Muscle layer of colon (tissue), 2 donors: ENCODE measurements at regions not wholly inside any gene's neighbourhood (a gene's known extent, or its start where the extent isn't known, plus 50 kb on each side); places are given as distances from the start of the nearest gene placed in this dataset.

Experiments
- H3K27ac ChIP-seq: one replicate; pipeline ENCODE4 v1.7.0; 2013; ENCODE audit warnings: low read depth, mild to moderate bottlenecking, low read length, moderate library complexity
- H3K27me3 ChIP-seq, 2 donors: one replicate each; pipeline ENCODE4 v1.7.0; 2013; ENCODE audit warnings: low read length in 2 of 2, mild to moderate bottlenecking in 2 of 2; ENCODE audit not compliant: insufficient read depth in 2 of 2, control insufficient read depth in 1 of 2
- H3K36me3 ChIP-seq: one replicate; pipeline ENCODE4 v1.7.0; 2013; ENCODE audit warnings: mild to moderate bottlenecking, low read length; ENCODE audit not compliant: insufficient read depth
- H3K4me1 ChIP-seq: one replicate; pipeline ENCODE4 v1.7.0; 2013; ENCODE audit warnings: mild to moderate bottlenecking, low read length; ENCODE audit not compliant: insufficient read depth
- H3K4me3 ChIP-seq, 2 donors: one replicate each; pipeline ENCODE4 v1.7.0; 2013; ENCODE audit warnings: low read length in 2 of 2, low read depth in 1 of 2, mild to moderate bottlenecking in 1 of 2, moderate library complexity in 1 of 2
- H3K9ac ChIP-seq: one replicate; pipeline ENCODE4 v1.7.0; 2013; ENCODE audit warnings: low read length
- H3K9me3 ChIP-seq: one replicate; pipeline ENCODE4 v1.7.0; 2013; ENCODE audit warnings: mild to moderate bottlenecking, low read length
- donor health status: abdominal sarcoma.
- donor health status: Adenocarcinoma of cecum.

- no peak overlapping the region for H3K9ac ChIP-seq
- no peak overlapping the region for H3K4me3 ChIP-seq
- peaks cover 0 to 12% of the 10 kb centered on the region in 2 donors for H3K27me3 ChIP-seq
- H3K4me1 ChIP-seq: no peaks in the 10 kb centered on the region
- H3K9me3 ChIP-seq: peaks cover 4% of the 10 kb centered on the region
- no peak overlapping the region for H3K27ac ChIP-seq
- H3K36me3 ChIP-seq: no peaks in the 10 kb centered on the region
Measured at GRCh38 chrX:40484408-40485091, 96.2 kb upstream of the ATP6AP2 start.

GRCh38 chrX:40483502-40483901, 97.3 kb upstream of the ATP6AP2 start:
- peaks cover 0 to 11% of the 10 kb centered on the region in 2 donors for H3K27me3 ChIP-seq
- no peak overlapping the region for H3K4me3 ChIP-seq
- H3K9me3 ChIP-seq: peaks cover 4% of the 10 kb centered on the region
- H3K27ac ChIP-seq: no peak overlapping the region
- H3K9ac ChIP-seq: no peak overlapping the region
- no peaks in the 10 kb centered on the region for H3K4me1 ChIP-seq
- H3K36me3 ChIP-seq: no peaks in the 10 kb centered on the region

GRCh38 chrX:40479777-40480318, 100.9 kb upstream of the ATP6AP2 start:
- Histone ChIP-seq H3K27ac (no peak overlapping the region), H3K36me3 (no peaks in the 10 kb centered on the region), H3K9ac (no peak overlapping the region), H3K4me1 (no peaks in the 10 kb centered on the region), H3K27me3 (peaks cover 0 to 11% of the 10 kb centered on the region in 2 donors), H3K9me3 (no peaks in the 10 kb centered on the region), H3K4me3 (no peak overlapping the region)

DNA sequence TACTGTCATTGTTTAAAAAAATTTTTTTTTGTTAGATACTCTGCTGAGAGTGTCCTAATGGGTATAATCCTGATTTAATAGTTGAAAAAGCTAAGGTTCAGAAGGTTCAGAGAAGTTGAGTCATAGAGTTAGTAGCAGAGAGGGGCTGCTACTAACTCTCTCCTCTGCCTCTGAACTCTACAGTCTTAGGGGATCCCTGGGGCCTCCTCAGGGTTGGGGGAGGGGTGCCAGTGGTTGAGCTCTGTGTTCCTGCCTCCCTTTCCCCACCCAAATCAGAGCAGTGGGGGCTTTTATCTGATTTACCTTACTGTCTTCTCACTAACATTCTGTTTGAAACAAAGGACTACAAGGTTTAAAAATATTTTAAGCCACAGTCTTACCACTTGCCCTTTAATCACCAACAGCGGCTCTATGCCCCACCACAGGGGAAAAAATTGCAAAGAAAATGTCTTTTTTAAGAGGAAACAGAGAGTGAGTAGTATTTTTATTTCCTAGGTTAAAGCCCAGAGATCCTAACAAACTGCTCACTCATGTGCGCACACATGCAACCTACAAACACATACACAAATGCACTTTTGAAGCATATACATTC, 102.2 kb upstream of the ATP6AP2 start:
- H3K4me1 ChIP-seq: no peaks in the 10 kb centered on the region
- no peak overlapping the region for H3K4me3 ChIP-seq
- H3K9me3 ChIP-seq: no peaks in the 10 kb centered on the region
- no peak overlapping the region for H3K9ac ChIP-seq
- no peak overlapping the region for H3K27ac ChIP-seq
- no peaks in the 10 kb centered on the region for H3K36me3 ChIP-seq
- peaks cover 0 to 16% of the 10 kb centered on the region in 2 donors for H3K27me3 ChIP-seq

- no peaks in the 10 kb centered on the region for H3K36me3 ChIP-seq
Measured at GRCh38 chrX:40476958-40477357, 103.8 kb upstream of the ATP6AP2 start.

DNA sequence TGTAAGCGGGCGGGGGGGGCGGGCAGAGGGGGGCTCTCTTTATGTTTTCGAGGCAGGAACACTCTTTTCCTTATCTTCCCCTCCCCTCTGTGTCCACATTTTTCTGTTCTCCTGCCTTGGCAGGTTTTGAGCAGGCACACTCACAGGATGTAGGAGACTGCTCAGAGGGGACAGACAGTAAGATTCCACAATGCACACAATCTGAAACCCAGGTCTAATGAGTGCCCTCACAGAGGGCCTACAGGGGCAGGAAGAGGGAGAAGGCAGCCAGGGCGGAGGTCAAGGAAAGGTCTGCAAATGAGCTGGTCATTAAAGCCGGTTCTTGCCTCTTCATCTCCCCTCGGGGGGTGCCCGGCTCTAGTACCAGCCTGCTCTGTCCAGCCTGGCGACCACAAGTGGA, 106.1 kb upstream of the ATP6AP2 start:
- H3K9ac ChIP-seq: no peak overlapping the region
- no peaks in the 10 kb centered on the region for H3K36me3 ChIP-seq
- no peak overlapping the region for H3K4me3 ChIP-seq
- no peaks in the 10 kb centered on the region for H3K9me3 ChIP-seq
- peaks cover 0 to 8% of the 10 kb centered on the region in 2 donors for H3K27me3 ChIP-seq
- H3K4me1 ChIP-seq: no peaks in the 10 kb centered on the region
- H3K27ac ChIP-seq: no peak overlapping the region

More at GRCh38 chrX:40476958-40477357, 103.8 kb upstream of the ATP6AP2 start:
- Histone ChIP-seq H3K9ac (no peak overlapping the region), H3K9me3 (no peaks in the 10 kb centered on the region), H3K27me3 (peaks cover 0 to 18% of the 10 kb centered on the region in 2 donors), H3K4me3 (no peak overlapping the region), H3K4me1 (no peaks in the 10 kb centered on the region), H3K27ac (no peak overlapping the region)

- no peak overlapping the region for H3K9ac ChIP-seq
- H3K27me3 ChIP-seq: peaks cover 0 to 8% of the 10 kb centered on the region in 2 donors
- H3K27ac ChIP-seq: no peak overlapping the region
Measured at GRCh38 chrX:40474205-40474626, 106.6 kb upstream of the ATP6AP2 start.

DNA sequence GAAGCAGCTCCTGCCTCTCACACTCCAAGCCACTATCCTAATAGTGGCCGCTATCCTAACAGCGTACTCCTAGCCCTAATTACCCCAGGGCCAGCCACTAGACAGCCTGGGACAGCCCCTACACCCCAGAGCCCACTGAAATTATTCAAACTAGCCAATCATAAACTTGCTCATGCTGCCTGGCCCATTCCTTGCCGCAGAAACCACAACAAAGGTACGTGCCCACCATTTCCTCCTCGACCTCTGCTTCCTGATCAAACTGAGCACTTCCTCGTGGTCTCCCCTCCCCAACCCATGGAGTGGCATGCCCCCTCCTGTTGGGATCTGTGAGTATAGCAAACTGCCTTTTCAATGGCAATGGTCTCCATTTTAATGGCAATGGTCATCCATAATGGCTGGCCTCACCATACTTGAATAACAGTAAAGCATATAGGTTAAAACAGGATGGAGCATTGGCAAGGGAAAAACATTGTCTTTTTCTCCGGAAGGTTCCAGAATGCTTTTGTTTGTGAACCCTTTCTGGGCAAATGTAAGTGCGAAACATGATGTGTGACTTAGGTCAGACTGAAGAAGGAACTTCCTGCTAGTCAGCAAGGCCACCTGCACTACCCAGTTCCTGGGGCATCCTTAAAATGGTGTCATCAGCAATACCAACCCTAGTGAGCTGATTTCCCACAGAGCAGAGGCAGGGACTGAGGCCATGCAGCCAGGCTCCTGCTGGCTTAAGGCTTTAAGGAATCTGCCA, 107.1 kb upstream of the ATP6AP2 start:
- Histone ChIP-seq H3K9me3 (no peaks in the 10 kb centered on the region), H3K4me3 (no peak overlapping the region), H3K9ac (no peak overlapping the region), H3K27ac (no peak overlapping the region), H3K27me3 (peaks cover 0 to 8% of the 10 kb centered on the region in 2 donors), H3K36me3 (no peaks in the 10 kb centered on the region), H3K4me1 (no peaks in the 10 kb centered on the region)

More at GRCh38 chrX:40474205-40474626, 106.6 kb upstream of the ATP6AP2 start:
- H3K4me3 ChIP-seq: no peak overlapping the region
- H3K4me1 ChIP-seq: no peaks in the 10 kb centered on the region
- no peaks in the 10 kb centered on the region for H3K36me3 ChIP-seq
- no peaks in the 10 kb centered on the region for H3K9me3 ChIP-seq

- H3K4me1 ChIP-seq: no peaks in the 10 kb centered on the region
- no peak overlapping the region for H3K4me3 ChIP-seq
- H3K9me3 ChIP-seq: no peaks in the 10 kb centered on the region
- H3K9ac ChIP-seq: no peak overlapping the region
- H3K36me3 ChIP-seq: no peaks in the 10 kb centered on the region
- H3K27me3 ChIP-seq: peaks cover 0 to 8% of the 10 kb centered on the region in 2 donors
- no peak overlapping the region for H3K27ac ChIP-seq
Measured at GRCh38 chrX:40471965-40472648, 108.7 kb upstream of the ATP6AP2 start.

DNA sequence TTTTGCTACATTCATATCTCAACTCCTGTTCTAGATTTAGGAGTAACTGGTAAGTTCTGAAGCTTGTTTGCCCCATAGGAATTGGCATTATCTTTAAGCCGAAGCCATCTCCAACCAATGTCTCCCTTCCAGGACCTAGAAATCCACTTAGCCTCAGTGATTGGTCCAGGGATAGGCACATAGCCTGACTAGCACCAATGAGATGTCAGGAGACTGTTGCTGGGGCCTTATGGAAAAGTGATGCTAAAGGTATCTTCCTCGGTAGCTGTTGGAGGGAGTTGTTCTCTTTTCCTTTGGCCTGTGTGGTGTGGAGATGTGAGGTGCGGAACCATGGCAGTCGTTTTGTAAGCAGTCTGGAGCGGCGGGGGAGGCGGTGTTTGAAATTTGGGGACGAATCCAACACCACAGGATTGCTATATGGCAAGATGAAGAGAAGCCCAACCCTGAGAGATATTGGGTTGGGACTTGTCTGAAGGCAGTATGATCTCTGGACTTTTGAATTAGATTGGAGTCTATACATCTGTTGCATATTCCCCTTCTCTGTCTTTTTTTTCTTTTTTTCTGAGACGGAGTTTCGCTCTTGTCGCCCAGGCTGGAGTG, 109.8 kb upstream of the ATP6AP2 start:
- H3K4me3 ChIP-seq: no peak overlapping the region
- no peak overlapping the region for H3K9ac ChIP-seq
- peaks cover 0 to 8% of the 10 kb centered on the region in 2 donors for H3K27me3 ChIP-seq
- H3K4me1 ChIP-seq: no peaks in the 10 kb centered on the region
- H3K27ac ChIP-seq: no peak overlapping the region
- no peaks in the 10 kb centered on the region for H3K9me3 ChIP-seq
- no peaks in the 10 kb centered on the region for H3K36me3 ChIP-seq
